GM18511 (cell line): ENCODE measurements at regions not wholly inside any gene's neighbourhood (a gene's known extent, or its start where the extent isn't known, plus 50 kb on each side); places are given as distances from the start of the nearest gene placed in this dataset.
"Not testable (repeated sequence)": the region's sequence is repeated elsewhere in the genome, so short reads cannot be mapped to it uniquely, and the experiment has no call there.

Experiments
- ATAC-seq: cut with Tn5 transposase; IDR thresholded peaks from one replicate; pipeline ENCODE4 v1.9.1; 2021; ENCODE audit warnings: mild to moderate bottlenecking, moderate library complexity; ENCODE audit not compliant: unreplicated experiment

- no peak for ATAC-seq
Measured at GRCh38 chr12:63415357-63415756, 252.9 kb downstream of the DPY19L2 start.

GRCh38 chr12:63410197-63410596, 258.1 kb downstream of the DPY19L2 start:
- ATAC-seq, result no peak

GRCh38 chr12:63406781-63407180, 255.8 kb upstream of the AVPR1A start:
- ATAC-seq, result no peak

- ATAC-seq, result no peak
Measured at GRCh38 chr12:63404611-63405010, 253.6 kb upstream of the AVPR1A start.

- no peak for ATAC-seq
Measured at GRCh38 chr12:63403256-63403655, 252.3 kb upstream of the AVPR1A start.

GRCh38 chr12:63400718-63401117, 249.7 kb upstream of the AVPR1A start:
- no peak for ATAC-seq

GRCh38 chr12:63400318-63400717, 249.3 kb upstream of the AVPR1A start:
- no peak for ATAC-seq

- no peak for ATAC-seq
Measured at GRCh38 chr12:63397807-63398206, 246.8 kb upstream of the AVPR1A start.

- peak; percentile 47 for ATAC-seq
Measured at GRCh38 chr12:63396135-63396534, 245.1 kb upstream of the AVPR1A start.

- ATAC-seq, result no peak
Measured at GRCh38 chr12:63394983-63395382, 244.0 kb upstream of the AVPR1A start.

GRCh38 chr12:63394349-63394748, 243.3 kb upstream of the AVPR1A start:
- ATAC-seq, result no peak

GRCh38 chr12:63389211-63389610, 238.2 kb upstream of the AVPR1A start:
- ATAC-seq, result no peak

GRCh38 chr12:63387771-63388170, 236.8 kb upstream of the AVPR1A start:
- no peak for ATAC-seq

GRCh38 chr12:63382930-63383329, 231.9 kb upstream of the AVPR1A start:
- no peak for ATAC-seq

GRCh38 chr12:63362791-63363190, 211.8 kb upstream of the AVPR1A start:
- no peak for ATAC-seq

GRCh38 chr12:63362166-63362565, 211.2 kb upstream of the AVPR1A start:
- no peak for ATAC-seq

GRCh38 chr12:63354969-63355368, 204.0 kb upstream of the AVPR1A start:
- no peak for ATAC-seq

GRCh38 chr12:63353559-63353958, 202.6 kb upstream of the AVPR1A start:
- no peak for ATAC-seq

GRCh38 chr12:63351370-63351769, 200.4 kb upstream of the AVPR1A start:
- ATAC-seq, result no peak

GRCh38 chr12:63348556-63348955, 197.6 kb upstream of the AVPR1A start:
- ATAC-seq, result peak; percentile 75

- not testable (repeated sequence) for ATAC-seq
Measured at GRCh38 chr12:63337158-63337557, 186.2 kb upstream of the AVPR1A start.

- ATAC-seq, result no peak
Measured at GRCh38 chr12:63326260-63326659, 175.3 kb upstream of the AVPR1A start.

- ATAC-seq, result no peak
Measured at GRCh38 chr12:63325757-63326156, 174.8 kb upstream of the AVPR1A start.

GRCh38 chr12:63323942-63324341, 172.9 kb upstream of the AVPR1A start:
- ATAC-seq, result no peak
